SJCRH30 (cell line): ENCODE measurements at regions not wholly inside any gene's neighbourhood (a gene's known extent, or its start where the extent isn't known, plus 50 kb on each side); places are given as distances from the start of the nearest gene placed in this dataset.
A peak's percentile ranks its signal among the peaks of the same experiment; 100 is the strongest.
"Not testable (repeated sequence)": the region's sequence is repeated elsewhere in the genome, so short reads cannot be mapped to it uniquely, and the experiment has no call there.

Experiments used
- DNase-seq, 2 experiments: peaks; one replicate each; pipeline ENCODE4 v3.0.0-alpha.2; 2015 to 2020
- H3K27ac ChIP-seq: fragments of 250-450 bp; sonication (Bioruptor Pico); 2 replicates; pipeline ENCODE4 v1.5.1; 2020; ENCODE audit warnings: mild to moderate bottlenecking, moderate library complexity
- H3K27me3 ChIP-seq: fragments of 250-450 bp; sonication (Bioruptor Pico); 2 replicates; pipeline ENCODE4 v1.5.1; 2020; ENCODE audit warnings: mild to moderate bottlenecking, moderate library complexity
- H3K36me3 ChIP-seq: fragments of 250-450 bp; sonication (Bioruptor Pico); 2 replicates; pipeline ENCODE4 v1.5.1; 2020; ENCODE audit warnings: mild to moderate bottlenecking, moderate library complexity
- H3K4me1 ChIP-seq: fragments of 250-450 bp; sonication (Bioruptor Pico); 2 replicates; pipeline ENCODE4 v1.5.1; 2020; ENCODE audit warnings: mild to moderate bottlenecking, moderate library complexity
- H3K4me3 ChIP-seq: fragments of 250-450 bp; sonication (Bioruptor Pico); 2 replicates; pipeline ENCODE4 v1.5.1; 2020; ENCODE audit warnings: mild to moderate bottlenecking, moderate library complexity
- H3K9me3 ChIP-seq: fragments of 250-450 bp; sonication (Bioruptor Pico); replicated peaks from 2 replicates; pipeline ENCODE4 v1.5.1; 2020; ENCODE audit warnings: mild to moderate bottlenecking, moderate library complexity

DNA sequence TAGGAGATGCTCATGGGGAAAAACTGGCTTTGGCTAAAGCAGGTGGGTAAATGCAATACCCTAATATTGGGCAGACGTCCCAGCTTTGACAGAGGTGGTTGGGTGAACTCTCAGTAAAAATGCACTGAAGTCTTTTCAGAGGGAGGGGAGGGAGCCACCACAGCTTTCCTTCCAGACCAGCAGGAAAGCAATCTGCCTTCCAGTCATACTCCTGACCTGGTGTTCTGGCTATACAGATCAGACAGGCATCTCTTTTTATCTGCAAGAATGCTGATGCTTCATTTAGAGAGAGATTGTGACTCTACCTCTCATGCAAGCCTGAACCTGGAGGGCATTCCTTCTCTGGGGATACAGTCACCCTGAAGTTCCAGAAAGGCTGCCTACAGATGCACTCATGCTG is 52.6 kb upstream of the ICA1 start:
- H3K4me1 ChIP-seq: no peaks in the 10 kb centered on the region
- H3K4me3 ChIP-seq: no peak overlapping the region
- no peaks in the 10 kb centered on the region for H3K36me3 ChIP-seq
- DNase-seq: no peak
- no peaks in the 10 kb centered on the region; the same call in 1 of the 2 replicates for H3K27me3 ChIP-seq
- H3K9me3 ChIP-seq: peaks cover 7% of the 10 kb centered on the region; the same call in 1 of the 2 replicates
- no peak overlapping the region for H3K27ac ChIP-seq

DNA sequence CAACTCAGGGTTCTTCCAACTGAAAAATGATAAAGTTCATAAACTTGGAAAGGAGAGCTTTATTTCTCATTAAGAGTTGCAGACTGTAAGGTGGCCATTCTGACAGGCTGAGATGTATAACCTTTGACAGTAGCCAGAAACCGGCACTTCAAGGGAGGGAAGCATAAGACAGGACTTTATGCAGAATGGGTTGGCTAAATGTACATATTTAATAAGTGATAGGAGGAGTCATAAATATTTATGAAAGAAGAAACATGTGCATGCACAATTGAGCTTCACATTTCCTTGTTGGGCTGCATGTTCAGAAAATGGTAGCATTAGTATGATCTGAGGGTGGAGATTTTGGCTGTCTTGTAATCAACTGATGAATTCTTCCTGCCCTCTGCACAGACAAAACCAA is 57.1 kb upstream of the ICA1 start:
- H3K9me3 ChIP-seq: no peaks in the 10 kb centered on the region
- DNase-seq: no peak

GRCh38 chr7:8320174-8320573 is 58.2 kb upstream of the ICA1 start:
- H3K27me3 ChIP-seq: no peaks in the 10 kb centered on the region; the same call in 1 of the 2 replicates
- peaks cover 3% of the 10 kb centered on the region; the same call in 1 of the 2 replicates for H3K4me1 ChIP-seq
- DNase-seq: no peak
- no peak overlapping the region for H3K27ac ChIP-seq
- no peak overlapping the region for H3K4me3 ChIP-seq
- H3K9me3 ChIP-seq: no peaks in the 10 kb centered on the region
- no peaks in the 10 kb centered on the region for H3K36me3 ChIP-seq

More for the DNA sequence above, 57.1 kb upstream of the ICA1 start:
- Histone ChIP-seq H3K4me3 (no peak overlapping the region), H3K27me3 (no peaks in the 10 kb centered on the region; the same call in 1 of the 2 replicates), H3K27ac (no peak overlapping the region), H3K4me1 (no peaks in the 10 kb centered on the region), H3K36me3 (no peaks in the 10 kb centered on the region)

DNA sequence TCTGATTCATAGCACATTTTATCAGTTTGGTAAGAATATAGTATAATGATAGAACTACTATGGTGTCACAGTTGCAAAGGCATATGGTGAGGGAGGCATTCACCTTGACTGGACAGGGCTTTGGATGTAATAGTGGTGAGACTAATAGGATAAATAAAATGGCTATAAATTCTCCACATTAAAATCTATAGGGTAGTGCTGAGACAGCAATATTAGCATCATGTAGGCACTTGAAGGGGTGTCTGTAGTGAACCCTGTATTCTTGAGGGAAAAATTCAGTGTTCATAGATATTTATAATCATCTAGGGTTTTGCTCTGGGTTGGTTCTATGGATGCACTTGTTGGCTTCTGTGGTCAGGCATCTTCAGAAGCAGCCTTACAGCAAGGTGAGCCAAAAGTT is 59.3 kb upstream of the ICA1 start:
- no peaks in the 10 kb centered on the region; the same call in 1 of the 2 replicates for H3K27me3 ChIP-seq
- H3K4me3 ChIP-seq: no peak overlapping the region
- DNase-seq: no peak
- H3K4me1 ChIP-seq: peaks cover 3% of the 10 kb centered on the region; the same call in 1 of the 2 replicates
- no peaks in the 10 kb centered on the region for H3K9me3 ChIP-seq
- no peak overlapping the region for H3K27ac ChIP-seq
- no peaks in the 10 kb centered on the region for H3K36me3 ChIP-seq

DNA sequence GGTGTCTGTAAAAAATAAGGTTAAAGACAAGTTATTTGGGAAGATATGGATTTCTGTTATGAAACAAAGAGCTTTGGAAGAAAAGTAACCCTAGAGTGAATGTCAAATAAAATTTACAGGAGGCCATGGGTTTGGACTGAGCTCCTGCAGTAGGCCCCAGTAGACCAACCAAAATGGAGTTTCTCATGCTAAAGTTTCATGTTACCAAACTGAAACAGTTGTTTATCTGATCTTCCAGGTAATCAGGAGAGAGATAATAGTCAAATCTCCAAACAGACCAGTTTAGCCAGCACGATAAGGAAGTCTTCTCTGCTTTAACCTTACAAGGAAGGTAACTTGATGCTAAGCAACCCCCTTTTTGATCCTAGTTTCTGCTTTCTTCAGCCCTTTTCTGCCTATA is 60.7 kb upstream of the ICA1 start:
- Histone ChIP-seq H3K27ac (no peak overlapping the region), H3K36me3 (no peaks in the 10 kb centered on the region), H3K4me1 (peaks cover 3% of the 10 kb centered on the region; the same call in 1 of the 2 replicates), H3K27me3 (no peaks in the 10 kb centered on the region), H3K4me3 (no peak overlapping the region), H3K9me3 (no peaks in the 10 kb centered on the region)
- no peak for DNase-seq

DNA sequence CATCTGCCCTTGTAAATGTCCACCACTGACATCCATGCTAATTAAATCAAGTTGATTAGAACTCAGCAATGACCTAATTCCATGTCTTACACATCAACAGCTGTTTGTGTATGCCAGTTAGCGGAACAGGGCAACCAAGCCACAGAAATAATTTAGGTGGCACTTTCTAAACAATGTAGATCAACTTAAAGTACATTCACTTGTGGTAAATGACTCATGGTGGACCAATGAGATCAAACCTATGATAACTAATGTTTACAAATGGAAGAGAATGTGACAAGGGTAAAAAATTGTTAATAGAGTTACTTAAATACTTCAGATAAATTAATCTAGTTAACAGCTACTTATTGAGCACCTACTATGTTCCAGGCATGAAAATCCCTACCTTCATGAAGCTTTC is 63.1 kb upstream of the ICA1 start:
- no peaks in the 10 kb centered on the region for H3K27me3 ChIP-seq
- H3K36me3 ChIP-seq: no peaks in the 10 kb centered on the region
- H3K9me3 ChIP-seq: no peaks in the 10 kb centered on the region
- peak in 1 of 2 experiments; percentile 4 for DNase-seq
- H3K4me3 ChIP-seq: no peak overlapping the region
- H3K27ac ChIP-seq: no peak overlapping the region
- peaks cover 3% of the 10 kb centered on the region; the same call in 1 of the 2 replicates for H3K4me1 ChIP-seq

DNA sequence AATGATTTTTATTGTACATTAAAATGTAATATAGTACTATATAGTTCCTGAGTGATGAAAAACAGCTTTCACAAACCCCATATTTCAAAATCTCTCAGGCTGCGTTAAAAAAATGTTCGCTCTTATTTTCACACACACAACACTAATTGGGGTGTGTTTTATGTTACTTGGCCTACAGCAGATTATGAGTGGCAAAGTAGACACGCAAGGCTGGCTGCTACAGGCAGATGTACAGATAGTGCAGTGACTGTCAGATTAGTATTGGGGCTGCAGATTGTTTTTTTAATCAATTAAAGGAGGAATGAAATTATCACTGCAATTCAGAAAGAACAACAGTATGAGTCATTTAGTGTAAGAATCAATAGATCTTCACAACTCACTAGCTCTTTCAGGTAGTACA is 65.2 kb upstream of the ICA1 start:
- Histone ChIP-seq H3K9me3 (no peaks in the 10 kb centered on the region), H3K4me1 (peaks cover 3% of the 10 kb centered on the region; the same call in 1 of the 2 replicates), H3K36me3 (no peaks in the 10 kb centered on the region), H3K4me3 (no peak overlapping the region), H3K27ac (no peak overlapping the region), H3K27me3 (no peaks in the 10 kb centered on the region)
- no peak for DNase-seq

DNA sequence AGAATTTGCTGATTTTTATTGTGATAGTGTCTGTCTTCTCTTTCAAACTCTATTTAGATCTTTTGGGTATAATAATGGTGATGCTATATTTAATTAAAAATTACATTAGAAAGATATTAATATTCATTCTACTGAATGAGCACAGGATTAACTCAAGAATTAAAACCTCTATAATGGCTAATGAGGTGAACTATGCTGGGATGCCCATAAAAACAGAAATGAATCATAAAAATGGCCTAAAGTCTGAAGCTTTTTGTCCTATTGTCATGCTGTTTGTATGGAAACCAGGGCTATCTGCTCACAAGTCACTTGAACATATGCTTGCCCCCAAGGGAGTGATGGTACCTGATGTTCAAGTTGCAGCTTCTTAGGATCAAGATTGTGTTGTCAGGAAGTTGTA is 76.2 kb upstream of the ICA1 start:
- no peaks in the 10 kb centered on the region for H3K9me3 ChIP-seq
- no peak for DNase-seq

DNA sequence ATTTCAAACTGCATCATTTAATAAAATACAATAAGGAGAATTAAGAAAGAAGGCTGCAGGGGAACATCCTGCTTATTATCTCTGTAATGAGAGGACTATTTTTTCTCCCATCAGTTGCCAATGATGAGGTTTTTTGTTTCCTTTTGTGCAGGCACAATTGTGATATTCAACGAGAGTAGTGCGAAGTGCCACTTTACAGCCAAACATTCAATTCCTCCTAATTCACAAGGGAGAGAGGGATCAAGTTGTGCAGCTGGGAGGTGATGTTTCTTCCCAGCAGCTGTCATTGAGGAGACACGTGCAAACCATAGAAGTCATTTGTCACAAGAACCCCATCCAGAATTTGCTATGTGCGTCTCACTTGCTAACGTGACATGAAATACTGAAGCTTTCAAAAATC is 81.6 kb upstream of the ICA1 start:
- H3K9me3 ChIP-seq: no peaks in the 10 kb centered on the region
- H3K27ac ChIP-seq: no peak overlapping the region
- H3K27me3 ChIP-seq: no peaks in the 10 kb centered on the region
- H3K4me1 ChIP-seq: no peaks in the 10 kb centered on the region
- H3K4me3 ChIP-seq: no peak overlapping the region
- H3K36me3 ChIP-seq: no peaks in the 10 kb centered on the region
- peak in 1 of 2 experiments; percentile 8 for DNase-seq

More for the DNA sequence above, 76.2 kb upstream of the ICA1 start:
- Histone ChIP-seq H3K27me3 (no peaks in the 10 kb centered on the region), H3K27ac (no peak overlapping the region), H3K4me1 (no peaks in the 10 kb centered on the region; the same call in 1 of the 2 replicates), H3K36me3 (no peaks in the 10 kb centered on the region), H3K4me3 (no peak overlapping the region)

DNA sequence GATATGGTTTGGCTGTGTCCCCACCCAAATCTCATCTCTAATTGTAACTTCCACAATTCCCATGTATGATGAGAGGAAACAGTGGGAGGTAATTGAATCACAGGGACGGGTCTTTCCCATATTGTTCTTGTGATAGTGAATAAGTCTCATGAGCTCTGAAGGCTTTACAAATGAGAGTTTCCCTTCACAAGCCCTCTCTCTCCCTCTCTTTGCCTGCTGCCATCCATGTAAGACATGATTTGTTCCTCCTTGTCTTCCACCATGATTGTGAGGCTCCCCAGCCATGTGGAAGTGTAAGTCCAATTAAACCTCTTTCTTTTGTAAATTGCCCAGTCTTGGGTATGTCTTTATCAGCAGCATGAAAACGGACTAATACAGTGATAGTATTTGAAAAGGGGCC is 85.4 kb upstream of the ICA1 start:
- not testable (repeated sequence) for H3K27ac ChIP-seq, DNase-seq, H3K36me3 ChIP-seq, H3K27me3 ChIP-seq, H3K4me3 ChIP-seq, H3K9me3 ChIP-seq, H3K4me1 ChIP-seq

DNA sequence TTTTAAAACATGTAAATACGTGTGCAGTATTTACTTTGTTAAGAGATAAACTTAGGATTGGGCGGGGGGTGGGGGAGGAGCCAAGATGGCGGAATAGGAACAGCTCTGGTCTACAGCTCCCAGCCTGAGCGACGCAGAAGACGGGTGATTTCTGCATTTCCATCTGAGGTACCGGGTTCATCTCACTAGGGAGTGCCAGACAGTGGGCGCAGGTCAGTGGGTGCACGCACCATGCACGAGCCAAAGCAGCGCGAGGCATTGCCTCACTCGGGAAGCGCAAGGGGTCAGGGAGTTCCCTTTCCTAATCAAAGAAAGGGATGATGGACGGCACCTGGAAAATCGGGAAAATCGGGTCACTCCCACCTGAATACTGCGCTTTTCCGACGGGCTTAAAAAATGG is 81.8 kb upstream of the NXPH1 start:
- H3K27ac ChIP-seq, H3K36me3 ChIP-seq, H3K9me3 ChIP-seq, H3K4me1 ChIP-seq, H3K4me3 ChIP-seq, H3K27me3 ChIP-seq, DNase-seq: not testable (repeated sequence)

DNA sequence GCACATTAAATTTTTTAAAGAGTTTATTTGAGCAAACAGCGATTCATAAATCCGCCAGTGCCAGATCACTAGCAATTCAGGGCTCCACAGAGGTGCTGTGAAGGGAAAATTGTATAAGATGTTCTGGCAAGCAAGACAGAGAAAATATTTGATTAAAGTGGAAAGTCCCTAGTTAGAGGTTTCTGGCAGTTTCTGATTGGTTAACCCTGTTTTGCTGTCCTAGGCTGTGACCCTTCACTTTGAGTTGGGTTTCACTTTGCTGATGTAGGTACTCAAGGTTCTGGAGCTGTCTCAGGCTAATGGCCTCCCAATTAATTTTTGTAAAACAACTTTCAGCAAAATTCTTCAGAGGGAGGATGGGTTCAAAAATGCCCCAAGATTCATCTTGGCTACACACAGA is 79.4 kb upstream of the NXPH1 start:
- no peak overlapping the region for H3K4me3 ChIP-seq
- H3K9me3 ChIP-seq: no peaks in the 10 kb centered on the region; the same call in 1 of the 2 replicates
- no peaks in the 10 kb centered on the region for H3K4me1 ChIP-seq
- H3K36me3 ChIP-seq: no peaks in the 10 kb centered on the region
- peaks cover 5% of the 10 kb centered on the region; the same call in 1 of the 2 replicates for H3K27me3 ChIP-seq
- no peak overlapping the region for H3K27ac ChIP-seq
- no peak for DNase-seq

DNA sequence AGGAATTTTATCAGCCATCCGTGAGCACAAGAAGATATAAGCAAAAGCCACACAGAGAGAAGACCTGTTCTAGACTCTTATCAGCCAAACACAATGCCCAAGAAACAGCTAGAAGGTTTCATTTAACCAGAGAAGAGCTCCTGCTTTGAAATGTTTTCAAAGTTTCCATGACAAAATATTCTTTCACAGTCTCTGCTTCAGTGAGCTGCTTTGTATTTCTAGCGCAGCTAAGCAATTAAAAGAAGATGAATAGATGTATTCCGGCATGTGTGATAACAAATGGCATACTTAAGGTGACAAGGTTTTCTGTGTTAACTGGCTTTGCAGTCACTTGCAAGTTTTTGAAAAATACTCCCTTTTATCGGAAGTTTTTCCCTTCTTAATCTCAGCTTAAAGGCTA is 78.9 kb upstream of the NXPH1 start:
- no peak overlapping the region for H3K4me3 ChIP-seq
- H3K4me1 ChIP-seq: no peaks in the 10 kb centered on the region
- H3K27ac ChIP-seq: no peak overlapping the region
- H3K27me3 ChIP-seq: peaks cover 2% of the 10 kb centered on the region; the same call in 1 of the 2 replicates
- no peak for DNase-seq
- no peaks in the 10 kb centered on the region; the same call in 1 of the 2 replicates for H3K9me3 ChIP-seq
- H3K36me3 ChIP-seq: no peaks in the 10 kb centered on the region

GRCh38 chr7:8356071-8356470 is 77.3 kb upstream of the NXPH1 start:
- H3K27ac ChIP-seq: no peak overlapping the region

DNA sequence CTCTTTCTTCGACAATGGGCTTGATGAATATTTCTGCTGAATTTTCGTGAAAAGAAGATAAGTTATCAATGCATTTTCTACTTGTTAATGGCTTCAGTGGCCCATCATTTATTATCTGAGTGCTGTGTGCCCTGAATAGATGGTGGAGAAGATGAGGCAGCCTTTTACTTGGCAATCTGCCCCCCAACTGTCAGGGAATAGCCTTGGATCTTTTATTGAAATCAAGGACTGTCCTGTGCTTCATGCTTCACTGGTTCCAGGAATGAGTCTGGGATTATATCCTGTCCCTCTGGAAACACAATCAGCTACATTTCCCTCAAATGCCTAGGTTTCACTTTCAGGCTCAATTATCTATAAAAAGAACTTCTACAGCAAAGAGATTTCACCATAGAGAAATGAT is 75.9 kb upstream of the NXPH1 start:
- no peaks in the 10 kb centered on the region for H3K36me3 ChIP-seq
- no peak overlapping the region for H3K27ac ChIP-seq
- no peaks in the 10 kb centered on the region for H3K4me1 ChIP-seq
- no peaks in the 10 kb centered on the region; the same call in 1 of the 2 replicates for H3K27me3 ChIP-seq
- H3K9me3 ChIP-seq: no peaks in the 10 kb centered on the region
- peak in 1 of 2 experiments; percentile 11 for DNase-seq
- H3K4me3 ChIP-seq: no peak overlapping the region

More at GRCh38 chr7:8356071-8356470, 77.3 kb upstream of the NXPH1 start:
- Histone ChIP-seq H3K27me3 (no peaks in the 10 kb centered on the region; the same call in 1 of the 2 replicates), H3K4me1 (no peaks in the 10 kb centered on the region), H3K4me3 (no peak overlapping the region), H3K9me3 (no peaks in the 10 kb centered on the region), H3K36me3 (no peaks in the 10 kb centered on the region)
- DNase-seq: no peak

DNA sequence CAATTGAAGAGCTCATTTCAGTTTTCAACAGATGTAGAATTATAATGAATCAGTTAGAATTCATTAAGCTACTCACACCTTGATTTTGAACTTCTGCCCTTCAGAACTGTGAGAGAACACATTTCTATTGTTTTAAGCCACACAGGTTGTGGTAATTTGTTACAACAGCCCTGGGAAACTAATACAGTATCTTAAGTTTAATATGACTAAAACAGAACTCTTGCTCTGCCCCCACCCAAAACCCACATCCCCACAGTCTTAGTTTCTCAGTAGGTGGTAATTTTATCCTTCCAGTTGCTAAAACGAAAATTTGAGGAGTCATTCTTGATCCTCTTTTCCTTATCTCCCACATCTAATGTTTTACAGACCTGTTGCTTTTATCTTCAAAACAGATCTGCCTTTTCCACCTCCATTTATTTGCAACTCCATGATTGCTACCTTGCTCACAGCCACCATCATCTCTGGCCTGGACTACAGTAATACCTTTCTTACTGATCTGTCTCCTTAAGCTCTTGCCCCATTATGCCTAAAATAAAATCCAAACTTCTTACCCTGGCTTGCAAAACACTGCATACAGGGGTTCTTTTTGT is 72.8 kb upstream of the NXPH1 start:
- no peaks in the 10 kb centered on the region for H3K4me1 ChIP-seq
- DNase-seq: no peak
- no peaks in the 10 kb centered on the region for H3K36me3 ChIP-seq
- H3K9me3 ChIP-seq: no peaks in the 10 kb centered on the region
- H3K27ac ChIP-seq: no peak overlapping the region
- H3K27me3 ChIP-seq: no peaks in the 10 kb centered on the region
- H3K4me3 ChIP-seq: no peak overlapping the region
